Mammary epithelial cell (primary cell): ENCODE measurements at regions not wholly inside any gene's neighbourhood (a gene's known extent, or its start where the extent isn't known, plus 50 kb on each side); places are given as distances from the start of the nearest gene placed in this dataset.

Source experiments
- CTCF ChIP-seq, 2 donors: IDR thresholded peaks in 1 of 2; conservative IDR thresholded peaks in 1 of 2; 2 replicates each; pipeline ENCODE4 v1.5.1; 2011 to 2012; ENCODE audit warnings: inconsistent platforms in 2 of 2, low read length in 2 of 2, mild to moderate bottlenecking in 2 of 2, control low read depth in 1 of 2, low read depth in 1 of 2; ENCODE audit not compliant: insufficient read depth in 1 of 2; ENCODE audit errors: extremely low read depth in 1 of 2
- EZH2 ChIP-seq: IDR thresholded peaks from 2 replicates; pipeline ENCODE4 v1.6.1; 2012; ENCODE audit warnings: low read length, inconsistent platforms, borderline replicate concordance

- no peak for TF ChIP-seq EZH2
- TF ChIP-seq CTCF (conservative IDR thresholded peaks at IDR 0.05 in 1 of 2, IDR thresholded peaks at IDR 0.05 in 1 of 2; ENCODE audit: extremely low read depth in 1 of 2, insufficient read depth in 1 of 2, low read depth in 1 of 2, low read length in 2 of 2): no peak
Measured at GRCh38 chr6:50961611-50962010, 142.9 kb downstream of the TFAP2B start.
